ENCODE measurements at regions not wholly inside any gene's neighbourhood (a gene's known extent, or its start where the extent isn't known, plus 50 kb on each side); places are given as distances from the start of the nearest gene placed in this dataset.

DNA sequence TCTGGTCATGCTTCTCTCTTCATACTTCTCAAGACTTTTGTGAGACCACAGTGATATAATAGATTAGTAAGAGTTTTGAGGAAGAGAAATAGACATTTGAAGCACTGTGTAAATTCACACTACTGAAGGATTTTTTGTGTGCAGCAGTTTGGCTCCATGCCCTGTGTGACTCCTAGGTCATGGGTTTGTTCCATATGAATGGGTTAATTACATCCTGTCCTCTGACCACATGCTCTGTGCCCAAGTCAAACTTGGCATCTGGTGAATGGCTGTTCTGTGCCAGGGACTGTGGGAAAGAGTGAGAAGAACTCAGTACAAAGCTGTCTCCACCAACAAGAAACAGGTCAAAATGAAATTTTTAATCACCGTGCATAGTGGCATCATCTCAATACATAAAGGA lies 304.0 kb downstream of the LNPK start:
- Histone ChIP-seq H3K27me3 (ENCODE audit: control insufficient read depth in 2 of 2, insufficient read depth in 2 of 2, low read length in 2 of 2) (no peaks in the 10 kb centered on the region), H3K9me3 (replicated peaks; ENCODE audit: control insufficient read depth, insufficient read depth, low read length) (no peaks in the 10 kb centered on the region), H4K20me1 (replicated peaks; ENCODE audit: control insufficient read depth, extremely low read depth, insufficient read depth, low read length) (no peaks in the 10 kb centered on the region), H3K4me3 (replicated peaks in 1 of 3; ENCODE audit: insufficient read depth in 1 of 3, low read depth in 1 of 3, low read length in 3 of 3) (no peak overlapping the region), H3K9me1 (replicated peaks; ENCODE audit: control insufficient read depth, extremely low read depth, insufficient read depth, low read length) (no peaks in the 10 kb centered on the region), H3K36me3 (ENCODE audit: control insufficient read depth in 2 of 2, extremely low read depth in 1 of 2, insufficient read depth in 2 of 2, low read length in 2 of 2) (no peaks in the 10 kb centered on the region), H3K79me2 (ENCODE audit: control insufficient read depth, insufficient read depth, low read length) (no peaks in the 10 kb centered on the region), H2AFZ (ENCODE audit: low read depth, low read length) (no peak overlapping the region), H3K4me1 (ENCODE audit: control insufficient read depth, extremely low read depth, insufficient read depth, low read length) (no peaks in the 10 kb centered on the region), H3K4me2 (ENCODE audit: insufficient read depth, low read length) (no peak overlapping the region), H3K27ac (ENCODE audit: insufficient read depth, low read depth, low read length) (no peak overlapping the region), H3K9ac (replicated peaks; ENCODE audit: extremely low read depth, insufficient read depth, low read length) (no peak overlapping the region)
- dilution Hi-C loops (cut with MboI; ENCODE audit: extremely low pct_ligation_motif_present, low sequenced_read_pairs) (no loop called here), intact Hi-C loops (cut with micrococcal nuclease) (no loop called here)
- no peak for TF ChIP-seq EZH2 (IDR thresholded peaks at IDR 0.05; ENCODE audit: borderline replicate concordance, low read depth, low read length, severe bottlenecking)
- TF ChIP-seq, protein P1, sequence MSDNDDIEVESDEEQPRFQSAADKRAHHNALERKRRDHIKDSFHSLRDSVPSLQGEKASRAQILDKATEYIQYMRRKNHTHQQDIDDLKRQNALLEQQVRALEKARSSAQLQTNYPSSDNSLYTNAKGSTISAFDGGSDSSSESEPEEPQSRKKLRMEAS (IDR thresholded peaks at IDR 0.05; ENCODE audit: insufficient read depth, insufficient read length), result no peak
- no peak for TF ChIP-seq POLR2A (IDR thresholded peaks at IDR 0.05; ENCODE audit: low read depth, low read length)
- TF ChIP-seq, protein P2, sequence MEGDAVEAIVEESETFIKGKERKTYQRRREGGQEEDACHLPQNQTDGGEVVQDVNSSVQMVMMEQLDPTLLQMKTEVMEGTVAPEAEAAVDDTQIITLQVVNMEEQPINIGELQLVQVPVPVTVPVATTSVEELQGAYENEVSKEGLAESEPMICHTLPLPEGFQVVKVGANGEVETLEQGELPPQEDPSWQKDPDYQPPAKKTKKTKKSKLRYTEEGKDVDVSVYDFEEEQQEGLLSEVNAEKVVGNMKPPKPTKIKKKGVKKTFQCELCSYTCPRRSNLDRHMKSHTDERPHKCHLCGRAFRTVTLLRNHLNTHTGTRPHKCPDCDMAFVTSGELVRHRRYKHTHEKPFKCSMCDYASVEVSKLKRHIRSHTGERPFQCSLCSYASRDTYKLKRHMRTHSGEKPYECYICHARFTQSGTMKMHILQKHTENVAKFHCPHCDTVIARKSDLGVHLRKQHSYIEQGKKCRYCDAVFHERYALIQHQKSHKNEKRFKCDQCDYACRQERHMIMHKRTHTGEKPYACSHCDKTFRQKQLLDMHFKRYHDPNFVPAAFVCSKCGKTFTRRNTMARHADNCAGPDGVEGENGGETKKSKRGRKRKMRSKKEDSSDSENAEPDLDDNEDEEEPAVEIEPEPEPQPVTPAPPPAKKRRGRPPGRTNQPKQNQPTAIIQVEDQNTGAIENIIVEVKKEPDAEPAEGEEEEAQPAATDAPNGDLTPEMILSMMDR (IDR thresholded peaks at IDR 0.05; ENCODE audit: extremely low read depth in 1 of 2, insufficient read depth in 1 of 2, low read depth in 1 of 2, low read length in 2 of 2), result no peak
- TF ChIP-seq FOS (IDR thresholded peaks at IDR 0.05; ENCODE audit: borderline replicate concordance, insufficient read depth, low read length), result no peak
- TF ChIP-seq JUN (IDR thresholded peaks at IDR 0.05; ENCODE audit: borderline replicate concordance, insufficient read depth, insufficient read length, low read depth), result no peak
- TF ChIP-seq MYC (IDR thresholded peaks at IDR 0.05; ENCODE audit: low read depth, low read length), result no peak
- ChIA-PET POLR2A (no interaction called here), CTCF (interaction anchor here (0.9 kb wide), 1 partner anchor 10 kb away, joined by 3 read pairs; no protein-coding TSS in a partner anchor)
- BruUV-seq (replicated peaks), result no TSS peak
- no peak for DNase-seq (ENCODE audit: low read depth, low spot score)
- no peak for FAIRE-seq

Data from endothelial cell of umbilical vein (primary cell).